ENCODE measurements at regions not wholly inside any gene's neighbourhood (a gene's known extent, or its start where the extent isn't known, plus 50 kb on each side); places are given as distances from the start of the nearest gene placed in this dataset.

DNA sequence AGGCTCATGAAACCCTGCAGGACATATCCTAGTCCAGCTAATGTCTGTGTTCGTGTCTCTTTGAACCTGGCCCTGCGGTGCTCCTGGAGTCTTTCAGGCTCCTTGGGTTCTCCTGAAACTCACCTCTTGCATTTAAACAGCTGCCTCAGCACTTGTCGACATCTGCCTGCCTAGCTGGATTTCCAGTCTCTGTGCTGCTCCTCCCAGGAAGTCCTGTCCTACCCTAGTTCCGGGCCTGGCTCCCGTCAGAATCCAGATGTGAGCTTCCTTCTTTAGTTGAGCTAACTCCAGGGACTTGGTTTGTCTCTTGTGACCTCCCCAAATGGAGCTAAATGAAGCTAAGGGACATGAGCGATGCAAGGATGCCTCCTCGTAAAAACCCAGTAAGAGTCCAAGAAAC, 155.2 kb upstream of the PIRT start:
- Histone ChIP-seq H3K4me3 (replicated peaks in 1 of 3; ENCODE audit: insufficient read depth in 1 of 3, low read depth in 1 of 3, low read length in 3 of 3) (no peak overlapping the region), H3K79me2 (ENCODE audit: control insufficient read depth, insufficient read depth, low read length) (no peaks in the 10 kb centered on the region), H3K9ac (replicated peaks; ENCODE audit: extremely low read depth, insufficient read depth, low read length) (no peak overlapping the region), H3K4me1 (ENCODE audit: control insufficient read depth, extremely low read depth, insufficient read depth, low read length) (no peaks in the 10 kb centered on the region), H2AFZ (ENCODE audit: low read depth, low read length) (no peak overlapping the region), H3K27ac (ENCODE audit: insufficient read depth, low read depth, low read length) (no peak overlapping the region), H3K36me3 (ENCODE audit: control insufficient read depth in 2 of 2, extremely low read depth in 1 of 2, insufficient read depth in 2 of 2, low read length in 2 of 2) (no peaks in the 10 kb centered on the region), H3K27me3 (ENCODE audit: control insufficient read depth in 2 of 2, insufficient read depth in 2 of 2, low read length in 2 of 2) (no peaks in the 10 kb centered on the region), H3K4me2 (ENCODE audit: insufficient read depth, low read length) (no peak overlapping the region), H3K9me3 (replicated peaks; ENCODE audit: control insufficient read depth, insufficient read depth, low read length) (peaks cover 12% of the 10 kb centered on the region), H4K20me1 (replicated peaks; ENCODE audit: control insufficient read depth, extremely low read depth, insufficient read depth, low read length) (no peaks in the 10 kb centered on the region), H3K9me1 (replicated peaks; ENCODE audit: control insufficient read depth, extremely low read depth, insufficient read depth, low read length) (no peaks in the 10 kb centered on the region)
- ChIA-PET POLR2A (no interaction called here), CTCF (no interaction called here)
- TF ChIP-seq POLR2AphosphoS5 (IDR thresholded peaks at IDR 0.05; ENCODE audit: insufficient read depth, low read depth, low read length) (no peak), EZH2 (IDR thresholded peaks at IDR 0.05; ENCODE audit: borderline replicate concordance, low read depth, low read length, severe bottlenecking) (no peak), POLR2A (IDR thresholded peaks at IDR 0.05; ENCODE audit: low read depth, low read length) (no peak), GATA2 (IDR thresholded peaks at IDR 0.05; ENCODE audit: insufficient read depth, insufficient read length, low read depth, low read length) (no peak), JUN (IDR thresholded peaks at IDR 0.05; ENCODE audit: borderline replicate concordance, insufficient read depth, insufficient read length, low read depth) (no peak), MAX (IDR thresholded peaks at IDR 0.05; ENCODE audit: insufficient read depth, insufficient read length) (no peak), MYC (IDR thresholded peaks at IDR 0.05; ENCODE audit: low read depth, low read length) (no peak), FOS (IDR thresholded peaks at IDR 0.05; ENCODE audit: borderline replicate concordance, insufficient read depth, low read length) (no peak)
- TF ChIP-seq, protein P1, sequence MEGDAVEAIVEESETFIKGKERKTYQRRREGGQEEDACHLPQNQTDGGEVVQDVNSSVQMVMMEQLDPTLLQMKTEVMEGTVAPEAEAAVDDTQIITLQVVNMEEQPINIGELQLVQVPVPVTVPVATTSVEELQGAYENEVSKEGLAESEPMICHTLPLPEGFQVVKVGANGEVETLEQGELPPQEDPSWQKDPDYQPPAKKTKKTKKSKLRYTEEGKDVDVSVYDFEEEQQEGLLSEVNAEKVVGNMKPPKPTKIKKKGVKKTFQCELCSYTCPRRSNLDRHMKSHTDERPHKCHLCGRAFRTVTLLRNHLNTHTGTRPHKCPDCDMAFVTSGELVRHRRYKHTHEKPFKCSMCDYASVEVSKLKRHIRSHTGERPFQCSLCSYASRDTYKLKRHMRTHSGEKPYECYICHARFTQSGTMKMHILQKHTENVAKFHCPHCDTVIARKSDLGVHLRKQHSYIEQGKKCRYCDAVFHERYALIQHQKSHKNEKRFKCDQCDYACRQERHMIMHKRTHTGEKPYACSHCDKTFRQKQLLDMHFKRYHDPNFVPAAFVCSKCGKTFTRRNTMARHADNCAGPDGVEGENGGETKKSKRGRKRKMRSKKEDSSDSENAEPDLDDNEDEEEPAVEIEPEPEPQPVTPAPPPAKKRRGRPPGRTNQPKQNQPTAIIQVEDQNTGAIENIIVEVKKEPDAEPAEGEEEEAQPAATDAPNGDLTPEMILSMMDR (IDR thresholded peaks at IDR 0.05; ENCODE audit: extremely low read depth in 1 of 2, insufficient read depth in 1 of 2, low read depth in 1 of 2, low read length in 2 of 2): no peak
- intact Hi-C loops (cut with micrococcal nuclease) (no loop called here), dilution Hi-C loops (cut with MboI; ENCODE audit: extremely low pct_ligation_motif_present, low sequenced_read_pairs) (no loop called here)
- BruUV-seq (replicated peaks): no TSS peak
- FAIRE-seq (no peak), DNase-seq (ENCODE audit: low read depth, low spot score) (no peak)
